Heart left ventricle (tissue), 13 donors: ENCODE measurements at regions not wholly inside any gene's neighbourhood (a gene's known extent, or its start where the extent isn't known, plus 50 kb on each side); places are given as distances from the start of the nearest gene placed in this dataset.

Experiments used
- CTCF ChIP-seq, 12 donors: fragments of 200-600 bp; sonication (generic) in 4 of 12; IDR thresholded peaks; one replicate each; pipeline versions ENCODE4 v1.5.0 to v1.8.0; 2018 to 2022; ENCODE audit warnings: antibody characterized with exemption in 12 of 12, mild to moderate bottlenecking in 5 of 12
- POLR2A ChIP-seq, 2 donors: fragments of 450-650 bp; IDR thresholded peaks; one replicate each; pipeline ENCODE4 v1.6.1; 2017; ENCODE audit warnings: antibody characterized with exemption in 2 of 2, mild to moderate bottlenecking in 2 of 2, moderate library complexity in 2 of 2
- donor health status: ischemic (EF 13 %, LVEDD 7.1; RV severe dilation, severe dysfunction).
- donor health status: DM: no; HTN: yes; CAD: no.
- donor health status: DM: no; HTN: no; CAD: no.
- donor health status: ischemic (EF 25% LVEDD 6.9; RV normal size, moderate dysfunction).
- donor health status: ischemic (EF 25% LVEDD 5.7; RV mildly dilated, moderate dysfunction).
- donor health status: ischemic (EF 35%, LVEDD 5.7; RV mildly dilated, moderate dysfunction).
- donor health status: nonischemic (EF 11% LVEDD 7.7; RV severe dilation, severe dysfunction).
- donor health status: DM: yes; HTN: yes; CAD: no.
- donor health status: PGD.
- donor health status: ischemic (EF 29% LVEDD 5.4; RV normal size, mild dysfunction).
- donor health status: nonischemic (EF 23%, LVEDD 6.1; RV moderate dilation, normal function).

GRCh38 chr12:73330584-73331351 lies 1058.6 kb downstream of the TRHDE start:
- TF ChIP-seq CTCF (IDR thresholded peaks at IDR 0.05) = no peak
- no peak for TF ChIP-seq POLR2A (IDR thresholded peaks at IDR 0.05)
